ENCODE measurements at regions not wholly inside any gene's neighbourhood (a gene's known extent, or its start where the extent isn't known, plus 50 kb on each side); places are given as distances from the start of the nearest gene placed in this dataset.

DNA sequence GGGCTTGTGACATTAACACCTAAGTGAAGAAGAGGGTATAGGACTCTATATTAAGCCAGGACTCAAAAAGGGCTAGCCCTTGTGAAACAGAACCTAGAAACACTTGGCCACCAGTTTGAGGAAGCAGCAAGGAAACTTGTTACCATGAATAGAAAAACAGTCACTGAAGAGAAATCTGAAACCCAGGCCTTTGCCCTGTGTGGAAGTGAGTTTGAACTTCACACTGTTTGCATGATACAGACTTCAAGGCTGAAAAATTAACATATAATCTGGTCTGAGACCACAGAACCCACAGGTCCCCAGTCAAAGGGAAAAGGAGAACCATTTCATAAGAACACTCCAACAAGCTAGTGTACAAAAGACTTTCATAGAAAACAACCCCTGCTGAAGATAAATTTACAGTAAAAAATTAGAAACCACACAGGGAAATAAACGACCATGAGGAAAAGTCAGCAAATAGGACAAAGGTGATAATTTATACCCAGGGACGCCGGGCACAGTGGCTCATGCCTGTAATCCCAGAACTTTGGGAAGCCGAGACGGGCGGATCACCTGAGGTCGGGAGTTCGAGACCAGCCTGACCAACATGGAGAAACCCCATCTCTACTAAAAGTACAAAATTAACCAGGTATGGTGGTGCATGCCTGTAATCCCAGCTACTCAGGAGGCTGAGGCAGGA is 76.1 kb downstream of the SKIDA1 start:
- TF ChIP-seq FOXP2 (optimal IDR thresholded peaks at IDR 0.05; ENCODE audit: borderline replicate concordance, extremely low read depth, extremely low read length, insufficient read depth) (no peak), SIN3A (IDR thresholded peaks at IDR 0.05; ENCODE audit: borderline replicate concordance, insufficient read depth, low read length) (no peak), TAF1 (IDR thresholded peaks at IDR 0.05; ENCODE audit: borderline replicate concordance, insufficient read depth, low read length) (no peak), POLR2AphosphoS5 (IDR thresholded peaks at IDR 0.05; ENCODE audit: low read depth, low read length) (no peak)
- TF ChIP-seq, protein P1, sequence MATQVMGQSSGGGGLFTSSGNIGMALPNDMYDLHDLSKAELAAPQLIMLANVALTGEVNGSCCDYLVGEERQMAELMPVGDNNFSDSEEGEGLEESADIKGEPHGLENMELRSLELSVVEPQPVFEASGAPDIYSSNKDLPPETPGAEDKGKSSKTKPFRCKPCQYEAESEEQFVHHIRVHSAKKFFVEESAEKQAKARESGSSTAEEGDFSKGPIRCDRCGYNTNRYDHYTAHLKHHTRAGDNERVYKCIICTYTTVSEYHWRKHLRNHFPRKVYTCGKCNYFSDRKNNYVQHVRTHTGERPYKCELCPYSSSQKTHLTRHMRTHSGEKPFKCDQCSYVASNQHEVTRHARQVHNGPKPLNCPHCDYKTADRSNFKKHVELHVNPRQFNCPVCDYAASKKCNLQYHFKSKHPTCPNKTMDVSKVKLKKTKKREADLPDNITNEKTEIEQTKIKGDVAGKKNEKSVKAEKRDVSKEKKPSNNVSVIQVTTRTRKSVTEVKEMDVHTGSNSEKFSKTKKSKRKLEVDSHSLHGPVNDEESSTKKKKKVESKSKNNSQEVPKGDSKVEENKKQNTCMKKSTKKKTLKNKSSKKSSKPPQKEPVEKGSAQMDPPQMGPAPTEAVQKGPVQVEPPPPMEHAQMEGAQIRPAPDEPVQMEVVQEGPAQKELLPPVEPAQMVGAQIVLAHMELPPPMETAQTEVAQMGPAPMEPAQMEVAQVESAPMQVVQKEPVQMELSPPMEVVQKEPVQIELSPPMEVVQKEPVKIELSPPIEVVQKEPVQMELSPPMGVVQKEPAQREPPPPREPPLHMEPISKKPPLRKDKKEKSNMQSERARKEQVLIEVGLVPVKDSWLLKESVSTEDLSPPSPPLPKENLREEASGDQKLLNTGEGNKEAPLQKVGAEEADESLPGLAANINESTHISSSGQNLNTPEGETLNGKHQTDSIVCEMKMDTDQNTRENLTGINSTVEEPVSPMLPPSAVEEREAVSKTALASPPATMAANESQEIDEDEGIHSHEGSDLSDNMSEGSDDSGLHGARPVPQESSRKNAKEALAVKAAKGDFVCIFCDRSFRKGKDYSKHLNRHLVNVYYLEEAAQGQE (IDR thresholded peaks at IDR 0.05; ENCODE audit: insufficient read depth in 1 of 2, low read depth in 2 of 2, low read length in 2 of 2): no peak

DNA sequence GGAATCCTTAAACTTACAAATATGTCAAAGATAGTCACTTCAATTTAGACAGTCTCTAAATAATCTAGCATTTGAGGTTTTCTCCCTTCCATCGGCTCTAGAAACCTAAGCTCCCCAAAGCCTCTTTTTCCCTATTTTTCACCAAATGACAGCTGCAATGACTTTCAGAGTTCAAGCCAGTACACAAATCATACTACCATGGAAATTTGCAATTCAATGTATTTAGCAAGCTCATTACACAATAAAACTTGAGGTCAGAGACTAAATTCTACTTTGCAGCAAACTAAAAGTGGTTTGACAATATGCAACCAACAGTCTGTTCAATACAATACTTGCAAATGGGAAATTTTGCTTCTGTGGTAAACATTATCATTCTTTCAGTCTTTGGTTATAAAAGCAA is 80.3 kb downstream of the SKIDA1 start:
- TF ChIP-seq POLR2AphosphoS5 (IDR thresholded peaks at IDR 0.05; ENCODE audit: low read depth, low read length) (no peak), FOXP2 (optimal IDR thresholded peaks at IDR 0.05; ENCODE audit: borderline replicate concordance, extremely low read depth, extremely low read length, insufficient read depth) (no peak), TAF1 (IDR thresholded peaks at IDR 0.05; ENCODE audit: borderline replicate concordance, insufficient read depth, low read length) (no peak), SIN3A (IDR thresholded peaks at IDR 0.05; ENCODE audit: borderline replicate concordance, insufficient read depth, low read length) (no peak)
- TF ChIP-seq, protein P1 (IDR thresholded peaks at IDR 0.05; ENCODE audit: insufficient read depth in 1 of 2, low read depth in 2 of 2, low read length in 2 of 2): no peak

DNA sequence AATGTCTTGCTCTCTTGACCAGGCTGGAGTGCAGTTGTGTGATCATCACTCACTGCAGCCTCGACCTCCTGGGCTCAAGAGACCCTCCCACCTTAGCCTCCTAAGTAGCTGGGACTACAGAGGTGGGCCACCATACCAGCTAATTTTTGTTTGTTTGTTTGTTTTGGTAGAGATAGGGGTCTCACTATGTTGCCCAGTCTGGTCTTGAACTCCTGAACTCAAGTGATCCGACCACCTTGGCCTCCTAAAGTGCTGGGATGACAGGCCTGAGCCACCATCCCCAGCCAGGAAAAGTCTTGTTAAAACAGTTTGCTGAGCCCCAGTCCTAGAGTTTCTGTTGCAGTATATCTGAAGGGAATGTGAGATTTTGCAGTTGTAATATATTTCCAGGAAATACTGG is 83.9 kb downstream of the SKIDA1 start:
- TF ChIP-seq SIN3A (IDR thresholded peaks at IDR 0.05; ENCODE audit: borderline replicate concordance, insufficient read depth, low read length) (no peak), TAF1 (IDR thresholded peaks at IDR 0.05; ENCODE audit: borderline replicate concordance, insufficient read depth, low read length) (no peak), FOXP2 (optimal IDR thresholded peaks at IDR 0.05; ENCODE audit: borderline replicate concordance, extremely low read depth, extremely low read length, insufficient read depth) (no peak)
- TF ChIP-seq, protein P1 (IDR thresholded peaks at IDR 0.05; ENCODE audit: insufficient read depth in 1 of 2, low read depth in 2 of 2, low read length in 2 of 2): no peak

DNA sequence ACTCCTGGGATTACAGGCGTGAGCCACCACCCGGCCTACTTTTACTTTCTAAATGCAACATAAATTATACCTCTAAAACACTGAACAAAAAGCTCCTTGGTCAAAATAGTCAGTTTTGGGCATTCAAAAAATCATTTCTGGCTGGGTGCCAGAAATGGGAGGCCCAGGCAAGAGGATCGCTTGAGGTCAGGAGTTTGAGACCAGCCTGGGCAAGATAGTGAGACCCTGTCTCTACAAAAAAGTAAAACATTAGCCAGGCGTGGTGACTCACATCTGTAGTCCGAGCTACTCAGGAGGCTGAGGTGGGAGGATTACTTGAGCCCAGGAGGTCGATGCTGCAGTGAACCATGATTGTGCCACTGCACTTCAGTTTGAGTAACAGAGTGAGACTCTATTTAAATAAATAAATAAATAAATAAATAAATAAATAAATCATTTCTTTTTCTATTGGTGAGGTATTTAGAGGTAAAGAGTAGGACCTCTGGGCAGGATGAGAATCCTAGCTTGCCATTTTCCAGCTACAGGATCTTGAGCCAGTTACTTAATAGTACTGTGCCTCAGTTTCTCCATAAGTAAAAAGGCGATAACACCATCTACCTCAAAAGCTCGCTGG is 87.6 kb downstream of the SKIDA1 start:
- TF ChIP-seq POLR2AphosphoS5 (IDR thresholded peaks at IDR 0.05; ENCODE audit: low read depth, low read length): no peak
- no peak for TF ChIP-seq FOXP2 (optimal IDR thresholded peaks at IDR 0.05; ENCODE audit: borderline replicate concordance, extremely low read depth, extremely low read length, insufficient read depth)
- TF ChIP-seq TAF1 (IDR thresholded peaks at IDR 0.05; ENCODE audit: borderline replicate concordance, insufficient read depth, low read length): no peak
- TF ChIP-seq, protein P1 (IDR thresholded peaks at IDR 0.05; ENCODE audit: insufficient read depth in 1 of 2, low read depth in 2 of 2, low read length in 2 of 2): no peak
- no peak for TF ChIP-seq SIN3A (IDR thresholded peaks at IDR 0.05; ENCODE audit: borderline replicate concordance, insufficient read depth, low read length)

Data from PFSK-1 (cell line).